Urinary bladder (tissue), 3 donors: ENCODE measurements at regions not wholly inside any gene's neighbourhood (a gene's known extent, or its start where the extent isn't known, plus 50 kb on each side); places are given as distances from the start of the nearest gene placed in this dataset.

Source experiments
- DNase-seq: peaks from one replicate; pipeline ENCODE4 v3.0.0-alpha.2; 2015; ENCODE audit errors: extremely low spot score
- H3K27ac ChIP-seq: one replicate; pipeline ENCODE4 v1.5.1; 2013; ENCODE audit warnings: low read depth, mild to moderate bottlenecking, moderate library complexity
- H3K36me3 ChIP-seq: one replicate; pipeline ENCODE4 v1.6.1; 2013; ENCODE audit warnings: mild to moderate bottlenecking, moderate library complexity; ENCODE audit not compliant: insufficient read depth
- H3K4me1 ChIP-seq: one replicate; pipeline ENCODE4 v1.6.1; 2013; ENCODE audit warnings: mild to moderate bottlenecking, moderate library complexity; ENCODE audit not compliant: insufficient read depth
- H3K4me3 ChIP-seq: one replicate; pipeline ENCODE4 v1.5.1; 2013; ENCODE audit warnings: low read depth, low read length
- WGBS: extraction: QIAGEN DNeasy Blood & Tissue Kit; methylation state at CpG from one replicate; pipeline ENCODE4 v1.1.7; 2013; 5-methylcytosine and 5-hydroxymethylcytosine counted together
- donor health status: healthy with polysubstance abuse.
- donor health status: healthy.

GRCh38 chr10:30188556-30189237, 129.3 kb upstream of the JCAD start:
- Histone ChIP-seq H3K4me1 (no peaks in the 10 kb centered on the region), H3K4me3 (no peak overlapping the region), H3K36me3 (no peaks in the 10 kb centered on the region), H3K27ac (no peak overlapping the region)
- DNase-seq = no peak
- 74% methylated on average over 14 of the region's 14 CpGs for WGBS

DNA sequence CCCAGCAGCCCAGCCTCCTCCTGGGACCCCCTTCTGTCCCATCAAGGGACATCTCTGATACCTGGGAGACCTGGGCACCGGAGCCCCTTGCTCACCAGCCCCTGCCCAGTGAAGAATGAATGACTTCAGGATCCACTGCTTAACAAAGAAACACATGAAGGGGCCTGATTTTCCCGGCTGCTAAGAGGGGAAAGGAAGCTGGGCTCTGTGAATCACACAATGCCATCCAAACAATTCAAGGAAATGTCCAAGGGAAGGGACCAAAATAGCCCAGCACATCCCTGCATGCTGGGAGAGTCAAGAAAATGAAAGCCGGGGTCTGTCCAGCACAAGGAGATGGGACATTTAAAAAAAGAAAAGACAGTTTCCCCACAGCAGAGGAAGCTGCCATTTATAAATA, 128.7 kb upstream of the JCAD start:
- Histone ChIP-seq H3K27ac (no peak overlapping the region), H3K4me3 (no peak overlapping the region), H3K4me1 (no peaks in the 10 kb centered on the region), H3K36me3 (no peaks in the 10 kb centered on the region)
- 45% methylated on average over 3 of the region's 3 CpGs for WGBS
- no peak for DNase-seq

DNA sequence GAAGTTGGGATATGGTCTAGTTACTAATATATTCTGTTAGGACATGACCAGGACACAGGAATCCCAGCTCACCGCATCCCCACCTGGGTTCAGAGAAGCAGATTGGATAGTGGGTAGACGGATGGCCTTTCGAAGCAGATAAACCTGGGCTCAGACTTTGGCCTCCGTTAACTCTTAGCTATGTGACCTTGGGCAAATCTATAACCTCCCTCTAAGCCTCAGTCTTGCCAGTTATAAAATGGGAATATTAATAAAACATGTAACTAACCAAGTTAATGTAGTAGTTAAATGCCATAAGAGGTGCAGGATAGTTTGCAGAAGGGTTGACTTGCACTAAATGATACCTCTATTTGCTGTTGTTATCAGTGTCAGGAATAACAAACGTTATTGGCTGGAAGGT, 127.6 kb upstream of the JCAD start:
- Histone ChIP-seq H3K27ac (no peak overlapping the region), H3K36me3 (no peaks in the 10 kb centered on the region), H3K4me3 (no peak overlapping the region), H3K4me1 (no peaks in the 10 kb centered on the region)
- WGBS = 87% methylated on average over 5 of the region's 5 CpGs
- no peak for DNase-seq

GRCh38 chr10:30186371-30186875, 127.0 kb upstream of the JCAD start:
- Histone ChIP-seq H3K36me3 (no peaks in the 10 kb centered on the region), H3K27ac (no peak overlapping the region), H3K4me1 (no peaks in the 10 kb centered on the region), H3K4me3 (no peak overlapping the region)
- no peak for DNase-seq
- WGBS = 66% methylated on average over 10 of the region's 10 CpGs

DNA sequence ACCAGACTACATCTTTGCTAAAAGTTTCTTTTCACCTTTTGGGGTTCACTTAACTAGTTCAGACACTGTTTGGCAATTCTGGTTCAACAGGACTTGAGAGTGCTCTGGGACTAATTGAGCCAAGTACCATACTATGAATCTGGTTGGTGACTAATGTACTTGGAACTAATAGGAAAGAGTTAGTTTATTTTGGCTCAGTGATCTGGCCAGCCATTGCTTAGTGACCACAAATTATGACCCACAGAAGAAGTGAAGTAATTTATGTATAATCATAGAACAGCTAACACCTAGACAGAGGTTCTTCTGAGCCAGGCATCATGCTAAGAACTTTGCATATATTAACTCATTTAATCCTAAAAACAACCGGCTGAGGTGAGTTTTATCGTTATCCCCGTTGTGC, 126.5 kb upstream of the JCAD start:
- H3K27ac ChIP-seq = no peak overlapping the region
- no peaks in the 10 kb centered on the region for H3K36me3 ChIP-seq
- no peak overlapping the region for H3K4me3 ChIP-seq
- H3K4me1 ChIP-seq = no peaks in the 10 kb centered on the region
- WGBS = 72% methylated on average over 3 of the region's 3 CpGs
- no peak for DNase-seq

- Histone ChIP-seq H3K36me3 (no peaks in the 10 kb centered on the region), H3K4me3 (no peak overlapping the region), H3K27ac (no peak overlapping the region), H3K4me1 (no peaks in the 10 kb centered on the region)
- DNase-seq = no peak
- WGBS = 98% methylated on average over 1 of the region's 1 CpG
Measured at GRCh38 chr10:30185341-30185740, 126.0 kb upstream of the JCAD start.

DNA sequence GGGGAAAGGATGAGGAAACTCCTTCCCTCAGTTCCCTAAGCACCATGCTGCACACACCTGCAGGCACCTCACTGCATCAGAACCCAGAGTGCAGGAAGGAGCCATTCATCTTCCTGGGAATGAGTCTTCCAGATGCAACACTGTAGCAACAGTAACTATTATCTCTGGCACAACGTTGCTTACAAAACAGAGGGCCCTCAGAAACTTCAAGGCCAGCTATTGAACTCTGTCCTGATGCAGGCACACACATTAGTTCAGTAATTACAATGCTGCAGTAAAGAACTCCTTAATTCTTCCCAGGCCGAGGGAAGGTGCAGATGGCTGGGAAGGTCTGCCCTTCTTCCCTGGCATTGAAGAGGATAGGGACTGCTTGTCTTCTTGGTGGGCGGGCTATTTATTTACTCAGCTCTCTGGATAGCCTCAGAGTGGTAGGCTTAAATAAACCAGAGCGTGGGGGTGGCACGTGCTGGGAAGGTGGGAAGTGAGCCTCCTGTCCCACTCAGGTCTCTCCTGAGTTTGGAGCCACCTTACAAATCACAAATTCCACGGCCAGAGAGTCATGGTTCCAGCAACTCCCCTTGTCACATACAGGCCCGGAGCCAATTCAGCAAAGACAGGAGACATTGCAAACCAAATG, 125.1 kb upstream of the JCAD start:
- WGBS = 85% methylated on average over 7 of the region's 7 CpGs
- H3K4me3 ChIP-seq = no peak overlapping the region

GRCh38 chr10:30183055-30183402, 123.6 kb upstream of the JCAD start:
- no peak for DNase-seq
- Histone ChIP-seq H3K36me3 (no peaks in the 10 kb centered on the region), H3K4me3 (no peak overlapping the region), H3K4me1 (no peaks in the 10 kb centered on the region), H3K27ac (no peak overlapping the region)
- 72% methylated on average over 9 of the region's 9 CpGs for WGBS

More for the DNA sequence above, 125.1 kb upstream of the JCAD start:
- no peak for DNase-seq
- Histone ChIP-seq H3K27ac (no peak overlapping the region), H3K4me1 (no peaks in the 10 kb centered on the region), H3K36me3 (no peaks in the 10 kb centered on the region)

DNA sequence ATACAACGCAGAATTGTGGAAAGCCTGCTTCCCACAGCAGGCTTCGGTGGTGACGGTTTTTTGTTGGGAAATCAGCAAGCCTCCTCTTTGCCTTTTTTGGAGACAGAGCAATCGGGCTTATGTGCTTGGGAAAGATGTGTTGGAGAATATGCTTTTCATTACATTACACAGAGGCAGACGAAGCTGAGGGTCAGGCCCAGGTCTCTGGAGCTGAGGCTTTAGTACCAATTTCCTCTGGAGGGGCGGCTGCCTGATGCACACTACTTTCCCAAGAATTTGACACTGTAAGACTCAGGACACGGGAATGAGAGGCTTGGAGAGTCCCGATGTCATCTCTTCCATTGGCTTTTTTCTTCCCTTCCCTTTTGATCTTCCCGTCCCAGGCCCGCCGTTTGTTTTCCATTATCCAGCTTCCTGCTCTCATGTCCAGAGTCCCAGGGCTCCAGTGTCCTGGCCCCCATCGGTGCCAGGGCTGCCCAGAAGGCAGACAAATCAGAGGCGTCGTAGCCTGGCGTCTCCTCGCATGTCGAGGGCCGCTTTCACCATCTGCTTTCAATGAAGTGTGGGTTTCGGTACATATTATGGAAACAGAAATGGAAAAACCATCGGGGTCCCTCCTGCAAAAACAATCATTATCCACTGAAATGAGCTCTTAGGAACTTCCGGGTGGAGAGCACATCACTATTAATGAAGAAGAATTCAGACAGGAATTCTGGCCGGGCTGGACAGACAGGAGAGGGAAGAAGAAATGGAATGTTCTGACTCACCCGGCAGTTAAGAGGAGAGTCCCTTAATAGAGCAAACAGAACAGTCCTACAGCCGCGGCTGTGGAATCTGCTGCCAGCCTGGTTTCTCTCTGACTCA, 123.0 kb upstream of the JCAD start:
- no peak overlapping the region for H3K27ac ChIP-seq
- H3K36me3 ChIP-seq = no peaks in the 10 kb centered on the region
- no peak for DNase-seq
- no peaks in the 10 kb centered on the region for H3K4me1 ChIP-seq
- no peak overlapping the region for H3K4me3 ChIP-seq
- 53% methylated on average over 25 of the region's 25 CpGs for WGBS

DNA sequence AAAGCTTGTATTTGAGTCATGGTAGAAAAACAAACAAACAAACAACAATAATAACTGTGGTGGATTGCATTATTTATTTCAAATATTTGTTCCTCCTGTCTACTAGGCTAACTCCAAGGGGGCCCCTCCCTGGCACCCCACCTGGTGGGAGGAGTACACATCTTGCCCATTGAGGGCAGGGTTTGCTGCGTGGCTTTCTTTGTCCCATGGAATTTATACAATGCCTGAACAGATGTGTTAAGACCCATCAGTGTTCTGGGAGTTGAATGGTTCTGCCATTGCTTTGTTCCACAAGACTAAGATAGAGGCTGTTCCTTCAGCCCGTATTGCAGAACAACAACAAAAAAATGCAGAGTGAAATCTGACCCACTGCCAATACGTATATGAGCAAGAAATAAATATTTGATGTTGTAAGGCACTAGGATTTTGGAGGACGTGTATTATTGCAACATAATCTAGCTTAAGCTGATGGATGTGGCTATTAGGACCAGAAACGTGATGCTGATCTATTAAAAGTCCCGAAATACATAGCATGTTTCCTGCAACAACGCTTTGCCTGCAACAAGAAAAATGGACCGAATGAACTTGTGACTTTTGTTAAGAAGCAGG, 119.1 kb upstream of the JCAD start:
- Histone ChIP-seq H3K27ac (no peak overlapping the region), H3K4me3 (no peak overlapping the region), H3K4me1 (no peaks in the 10 kb centered on the region), H3K36me3 (no peaks in the 10 kb centered on the region)
- 34% methylated on average over 8 of the region's 8 CpGs for WGBS
- no peak for DNase-seq

GRCh38 chr10:30176776-30177533, 117.6 kb upstream of the JCAD start:
- no peak for DNase-seq
- no peak overlapping the region for H3K27ac ChIP-seq
- H3K36me3 ChIP-seq = no peaks in the 10 kb centered on the region
- no peak overlapping the region for H3K4me3 ChIP-seq
- H3K4me1 ChIP-seq = no peaks in the 10 kb centered on the region
- WGBS = 58% methylated on average over 10 of the region's 10 CpGs

- Histone ChIP-seq H3K27ac (no peak overlapping the region), H3K4me3 (no peak overlapping the region), H3K4me1 (no peaks in the 10 kb centered on the region), H3K36me3 (no peaks in the 10 kb centered on the region)
- no peak for DNase-seq
- 83% methylated on average over 9 of the region's 9 CpGs for WGBS
Measured at GRCh38 chr10:30176182-30176581, 116.8 kb upstream of the JCAD start.

GRCh38 chr10:30172673-30173072, 113.3 kb upstream of the JCAD start:
- no peak overlapping the region for H3K27ac ChIP-seq
- no peak overlapping the region for H3K4me3 ChIP-seq
- WGBS = 83% methylated on average over 7 of the region's 7 CpGs
- no peaks in the 10 kb centered on the region for H3K4me1 ChIP-seq
- no peaks in the 10 kb centered on the region for H3K36me3 ChIP-seq
- DNase-seq = no peak
